ENCODE measurements at regions not wholly inside any gene's neighbourhood (a gene's known extent, or its start where the extent isn't known, plus 50 kb on each side); places are given as distances from the start of the nearest gene placed in this dataset.
"Not testable (repeated sequence)": the region's sequence is repeated elsewhere in the genome, so short reads cannot be mapped to it uniquely, and the experiment has no call there.

DNA sequence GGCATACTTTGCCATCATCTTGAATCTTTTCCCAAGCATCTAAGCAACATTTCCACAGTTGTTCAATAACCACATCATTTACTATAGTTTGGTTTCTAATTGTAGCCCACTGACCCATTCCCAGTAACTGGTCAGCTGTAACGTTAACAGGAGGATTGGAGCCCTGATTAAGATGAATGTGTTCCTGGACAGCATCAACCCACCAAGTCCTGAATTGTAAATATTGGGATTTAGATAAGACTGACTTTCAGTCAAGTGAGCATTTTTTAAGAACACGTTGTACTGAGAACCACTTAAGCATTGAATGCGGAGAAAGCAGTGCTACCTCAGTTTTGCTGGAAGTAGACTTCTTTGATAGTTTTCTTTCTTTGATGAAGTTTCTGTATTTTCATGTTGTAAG is 53.3 kb upstream of the ARL4D start:
- intact Hi-C loops (cut with micrococcal nuclease); H3K27ac Mint-ChIP-seq; H3K27me3 Mint-ChIP-seq; H3K4me3 Mint-ChIP-seq; H3K4me1 Mint-ChIP-seq (ENCODE audit: low read depth): not testable (repeated sequence)
- Mint-ChIP-seq H3K36me3 (ENCODE audit: low read depth) (peaks cover 13% of the 10 kb centered on the region), H3K9me3 (peaks cover 39% of the 10 kb centered on the region)

DNA sequence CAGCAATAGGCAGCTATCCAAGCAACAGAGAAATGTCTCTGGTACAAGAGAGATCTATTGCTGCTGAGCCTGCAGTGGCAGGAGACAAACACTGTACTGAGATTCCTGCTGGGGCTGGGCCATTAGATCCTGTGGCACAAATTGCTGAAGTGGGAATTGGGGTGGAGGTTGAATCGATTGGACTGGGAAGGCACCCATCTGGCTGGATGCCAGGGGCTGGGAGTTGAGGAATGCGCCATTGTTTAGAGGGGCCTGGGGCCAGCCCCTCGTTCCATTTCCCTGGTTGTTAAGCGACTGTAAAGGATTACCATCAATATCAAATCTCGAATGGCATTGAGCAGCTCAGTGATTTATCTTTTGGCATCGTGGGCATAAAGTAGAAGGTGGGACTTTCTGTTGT is 54.1 kb upstream of the ARL4D start:
- Mint-ChIP-seq H3K4me3 (no peak overlapping the region), H3K9me3 (peaks cover 31% of the 10 kb centered on the region), H3K27ac (no peak overlapping the region), H3K36me3 (ENCODE audit: low read depth) (peaks cover 13% of the 10 kb centered on the region), H3K4me1 (ENCODE audit: low read depth) (peaks cover 5% of the 10 kb centered on the region), H3K27me3 (peaks cover 6% of the 10 kb centered on the region)
- intact Hi-C loops (cut with micrococcal nuclease), result no loop called here

DNA sequence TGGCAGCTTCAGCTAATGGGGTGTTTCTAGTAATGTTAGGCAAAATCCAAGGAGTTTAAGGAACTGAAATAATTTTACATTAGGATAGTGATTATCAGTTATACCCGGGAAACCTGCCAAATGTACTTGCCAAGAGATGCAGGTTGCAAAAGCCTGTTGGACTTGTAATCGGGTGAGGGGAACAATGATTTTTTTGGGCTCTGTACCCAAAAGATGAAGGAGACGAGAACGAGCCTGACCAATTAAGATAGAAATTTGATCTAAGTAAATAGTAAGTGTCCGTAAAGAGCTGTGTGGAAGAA is 56.3 kb upstream of the ARL4D start:
- Mint-ChIP-seq H3K36me3 (ENCODE audit: low read depth) (peaks cover 7% of the 10 kb centered on the region), H3K27me3 (peaks cover 12% of the 10 kb centered on the region), H3K9me3 (peaks cover 10% of the 10 kb centered on the region), H3K4me3 (no peak overlapping the region), H3K27ac (no peak overlapping the region), H3K4me1 (ENCODE audit: low read depth) (peaks cover 18% of the 10 kb centered on the region)
- intact Hi-C loops (cut with micrococcal nuclease), result no loop called here

DNA sequence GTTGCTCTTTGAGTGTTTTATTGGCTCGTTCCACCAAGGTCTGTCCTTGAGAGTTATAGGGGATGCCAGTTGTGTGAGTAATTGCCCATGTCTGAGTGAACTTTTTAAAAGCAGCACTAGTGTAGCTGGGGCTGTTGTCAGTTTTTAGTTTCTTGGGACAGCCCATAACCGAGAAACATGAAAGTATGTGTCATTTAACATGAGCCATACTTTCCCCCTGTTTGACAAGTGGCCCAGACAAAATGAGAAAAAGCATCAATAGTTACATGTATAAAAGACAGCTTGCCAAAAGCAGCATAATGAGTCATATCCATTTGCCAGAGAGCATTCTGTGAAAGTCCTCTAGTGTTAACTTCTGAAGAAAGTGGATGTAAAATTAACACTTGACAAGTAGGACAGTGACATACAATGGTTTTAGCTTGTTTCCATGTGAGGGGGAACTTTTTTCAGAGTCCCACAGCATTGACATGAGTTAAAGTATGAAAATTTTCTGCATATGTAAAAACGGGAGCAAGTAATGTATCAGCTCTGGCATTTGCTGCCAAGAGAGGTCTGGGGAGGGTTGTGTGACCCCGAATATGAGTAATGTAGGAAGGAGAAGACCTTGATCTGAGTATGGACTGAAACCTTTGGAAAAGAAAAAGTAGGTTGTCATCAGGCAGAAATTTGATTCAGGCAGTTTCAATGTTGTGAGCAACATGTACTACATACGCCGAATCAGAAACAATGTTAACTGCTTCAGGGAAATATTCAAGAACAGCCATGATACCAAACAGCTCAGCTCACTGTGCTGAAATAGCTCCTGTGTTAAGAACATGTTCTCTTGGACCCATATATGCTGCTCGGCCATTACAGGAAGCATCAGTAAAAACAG is 56.8 kb upstream of the ARL4D start:
- intact Hi-C loops (cut with micrococcal nuclease), result no loop called here
- peaks cover 19% of the 10 kb centered on the region for H3K4me1 Mint-ChIP-seq (ENCODE audit: low read depth)
- H3K9me3 Mint-ChIP-seq, result peaks cover 4% of the 10 kb centered on the region
- peaks cover 12% of the 10 kb centered on the region for H3K27me3 Mint-ChIP-seq
- H3K27ac Mint-ChIP-seq, result no peak overlapping the region
- H3K4me3 Mint-ChIP-seq, result no peak overlapping the region
- peaks cover 1% of the 10 kb centered on the region for H3K36me3 Mint-ChIP-seq (ENCODE audit: low read depth)

DNA sequence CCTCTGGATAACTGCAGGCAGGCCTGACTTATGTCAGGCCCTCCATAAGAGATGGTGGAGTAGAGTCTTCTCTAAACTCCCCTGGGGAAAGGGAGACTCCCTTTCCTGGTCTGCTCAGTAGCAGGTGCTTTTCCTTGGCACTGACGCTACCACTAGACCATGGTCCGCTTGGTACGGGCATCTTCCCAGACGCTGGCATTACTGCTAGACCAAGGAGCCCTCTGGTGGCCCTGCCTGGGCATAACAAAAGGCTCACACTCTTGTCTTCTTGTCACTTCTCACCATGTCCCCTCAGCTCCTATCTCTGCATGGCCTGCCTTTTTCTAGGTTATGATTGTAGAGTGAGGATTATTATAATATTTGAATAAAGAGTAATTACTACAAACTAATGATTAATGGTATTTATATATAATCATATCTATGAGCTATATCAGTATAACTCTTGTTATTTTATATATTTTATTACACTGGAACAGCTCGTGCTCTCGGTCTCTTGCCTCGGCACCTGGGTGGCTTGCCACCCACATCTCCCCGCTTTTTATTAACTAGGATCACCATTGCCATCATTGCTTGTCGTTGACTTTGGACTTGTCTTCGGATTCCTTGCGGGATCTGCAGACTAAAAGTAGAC is 59.8 kb upstream of the ARL4D start:
- no peak overlapping the region for H3K27ac Mint-ChIP-seq
- no peak overlapping the region for H3K4me3 Mint-ChIP-seq
- intact Hi-C loops (cut with micrococcal nuclease), result no loop called here
- peaks cover 35% of the 10 kb centered on the region for H3K4me1 Mint-ChIP-seq (ENCODE audit: low read depth)
- no peaks in the 10 kb centered on the region for H3K36me3 Mint-ChIP-seq (ENCODE audit: low read depth)
- H3K27me3 Mint-ChIP-seq, result peaks cover 12% of the 10 kb centered on the region
- no peaks in the 10 kb centered on the region for H3K9me3 Mint-ChIP-seq

DNA sequence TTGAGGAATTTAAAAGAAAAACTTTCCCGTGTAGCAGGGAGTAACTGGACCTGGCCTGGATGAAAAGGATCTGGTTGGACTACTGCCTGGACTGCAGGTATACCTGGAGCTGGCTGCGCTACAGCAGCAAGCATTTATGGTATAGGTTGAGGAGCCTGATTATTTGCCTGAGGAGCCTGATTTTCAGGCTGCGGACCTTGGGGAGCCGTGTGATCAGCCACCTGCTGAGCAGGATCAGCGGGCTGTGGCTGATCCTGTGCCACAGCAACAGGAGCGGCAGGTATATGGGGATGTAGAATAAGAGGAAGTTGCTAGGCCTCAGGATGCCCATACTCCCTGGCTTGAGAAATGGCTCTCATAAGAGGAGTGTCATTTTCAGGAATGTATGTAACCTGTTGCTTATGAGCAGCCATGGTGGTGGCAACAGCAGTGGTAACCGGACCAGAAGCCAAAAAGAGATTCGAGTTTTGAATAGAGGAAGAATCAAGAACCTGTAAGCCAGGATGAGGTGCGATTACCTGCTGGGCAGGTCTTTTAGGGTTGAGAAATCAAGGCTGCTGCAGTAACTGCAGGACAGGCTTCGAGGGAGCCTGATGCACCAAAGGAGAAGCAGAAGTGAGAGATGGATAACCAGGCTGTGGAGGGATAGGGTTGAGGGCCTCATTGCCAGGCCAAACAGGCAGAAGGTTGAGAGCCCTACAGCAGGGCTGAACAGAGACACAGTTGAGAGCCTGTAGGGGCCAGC is 60.9 kb upstream of the ARL4D start:
- Mint-ChIP-seq H3K27me3 (peaks cover 12% of the 10 kb centered on the region), H3K27ac (peak overlapping the region; percentile 16), H3K9me3 (no peaks in the 10 kb centered on the region), H3K4me1 (ENCODE audit: low read depth) (peaks cover 41% of the 10 kb centered on the region), H3K4me3 (no peak overlapping the region), H3K36me3 (ENCODE audit: low read depth) (no peaks in the 10 kb centered on the region)
- intact Hi-C loops (cut with micrococcal nuclease), result no loop called here

DNA sequence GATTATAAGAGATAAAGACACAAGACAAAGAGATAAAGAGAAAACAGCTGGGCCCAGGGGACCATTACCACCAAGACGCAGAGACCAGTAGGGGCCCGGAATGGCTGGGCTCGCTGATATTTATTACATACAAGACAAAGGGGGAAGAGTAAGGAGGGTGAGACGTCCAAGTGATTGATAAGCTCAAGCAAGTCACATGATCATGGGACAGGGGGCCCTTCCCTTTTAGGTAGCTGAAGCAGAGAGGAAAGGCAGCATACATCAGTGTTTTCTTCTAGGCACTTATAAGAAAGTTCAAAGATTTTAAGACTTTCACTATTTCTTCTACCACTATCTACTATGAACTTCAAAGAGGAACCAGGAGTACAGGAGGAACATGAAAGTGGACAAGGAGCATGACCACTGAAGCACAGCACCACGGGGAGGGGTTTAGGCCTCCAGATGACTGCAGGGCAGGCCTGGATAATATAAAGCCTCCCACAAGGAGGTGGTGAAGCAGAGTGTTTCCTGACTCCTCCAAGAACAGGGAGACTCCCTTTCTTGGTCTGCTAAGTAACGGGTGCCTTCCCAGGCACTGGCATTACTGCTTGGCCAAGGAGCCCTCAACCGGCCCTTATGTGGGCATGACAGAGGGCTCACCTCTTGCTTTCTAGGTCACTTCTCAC is 63.9 kb upstream of the ARL4D start:
- intact Hi-C loops (cut with micrococcal nuclease), result no loop called here
- no peak overlapping the region for H3K4me3 Mint-ChIP-seq

DNA sequence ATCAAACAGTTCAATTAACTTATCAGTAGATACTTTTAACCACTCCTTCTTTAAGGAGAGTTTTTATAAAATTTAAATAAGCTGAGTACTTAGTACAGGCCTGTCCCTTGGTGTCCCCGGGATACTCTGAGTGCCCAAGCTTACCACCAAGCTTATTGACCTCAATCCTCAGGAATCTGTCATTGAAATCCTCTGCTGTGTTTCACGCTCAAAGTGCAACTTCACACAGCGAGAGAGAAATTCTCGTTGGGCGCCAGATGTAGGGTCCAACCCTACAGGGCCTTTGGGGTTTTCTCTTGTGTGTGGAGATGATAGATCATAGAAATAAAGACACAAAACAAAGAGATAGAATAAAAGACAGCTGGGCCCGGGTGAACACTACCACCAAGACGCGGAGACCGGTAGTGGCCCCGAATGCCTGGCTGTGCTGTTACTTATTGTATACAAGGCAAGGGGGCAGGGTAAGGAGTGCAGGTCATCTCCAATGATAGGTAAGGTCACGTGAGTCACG is 65.3 kb upstream of the ARL4D start:
- no peak overlapping the region for H3K27ac Mint-ChIP-seq
- no peaks in the 10 kb centered on the region for H3K36me3 Mint-ChIP-seq (ENCODE audit: low read depth)

More for the DNA sequence above, 63.9 kb upstream of the ARL4D start:
- Mint-ChIP-seq H3K27me3 (peaks cover 15% of the 10 kb centered on the region), H3K9me3 (no peaks in the 10 kb centered on the region), H3K27ac (peak overlapping the region; percentile 26), H3K4me1 (ENCODE audit: low read depth) (peaks cover 47% of the 10 kb centered on the region), H3K36me3 (ENCODE audit: low read depth) (no peaks in the 10 kb centered on the region)

DNA sequence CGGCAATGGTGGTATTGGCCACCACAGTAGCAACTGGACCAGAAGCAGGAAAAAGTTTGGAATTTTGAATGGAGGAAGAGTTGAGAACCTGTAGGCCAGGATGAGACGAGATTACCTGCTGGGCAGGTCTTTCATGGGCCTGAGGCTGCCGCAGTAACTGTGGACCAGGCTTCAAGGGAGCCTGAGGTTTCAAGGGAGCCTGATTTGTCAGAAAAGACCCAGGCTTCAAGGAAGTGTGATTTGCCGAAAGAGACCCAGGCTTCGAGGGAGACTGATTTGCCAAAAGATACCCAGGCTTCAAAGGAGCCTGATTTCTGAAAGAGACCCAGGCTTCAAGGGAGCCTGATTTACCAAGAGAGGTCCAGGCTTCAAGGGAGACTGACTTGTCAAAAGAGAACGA is 66.6 kb upstream of the ARL4D start:
- Mint-ChIP-seq H3K9me3 (no peaks in the 10 kb centered on the region), H3K4me1 (ENCODE audit: low read depth) (peaks cover 33% of the 10 kb centered on the region), H3K27ac (no peak overlapping the region), H3K36me3 (ENCODE audit: low read depth) (no peaks in the 10 kb centered on the region), H3K27me3 (peaks cover 20% of the 10 kb centered on the region), H3K4me3 (no peak overlapping the region)
- intact Hi-C loops (cut with micrococcal nuclease), result no loop called here

More for the DNA sequence above, 65.3 kb upstream of the ARL4D start:
- Mint-ChIP-seq H3K4me3 (no peak overlapping the region), H3K9me3 (no peaks in the 10 kb centered on the region), H3K4me1 (ENCODE audit: low read depth) (peaks cover 43% of the 10 kb centered on the region), H3K27me3 (peaks cover 15% of the 10 kb centered on the region)
- intact Hi-C loops (cut with micrococcal nuclease), result no loop called here

DNA sequence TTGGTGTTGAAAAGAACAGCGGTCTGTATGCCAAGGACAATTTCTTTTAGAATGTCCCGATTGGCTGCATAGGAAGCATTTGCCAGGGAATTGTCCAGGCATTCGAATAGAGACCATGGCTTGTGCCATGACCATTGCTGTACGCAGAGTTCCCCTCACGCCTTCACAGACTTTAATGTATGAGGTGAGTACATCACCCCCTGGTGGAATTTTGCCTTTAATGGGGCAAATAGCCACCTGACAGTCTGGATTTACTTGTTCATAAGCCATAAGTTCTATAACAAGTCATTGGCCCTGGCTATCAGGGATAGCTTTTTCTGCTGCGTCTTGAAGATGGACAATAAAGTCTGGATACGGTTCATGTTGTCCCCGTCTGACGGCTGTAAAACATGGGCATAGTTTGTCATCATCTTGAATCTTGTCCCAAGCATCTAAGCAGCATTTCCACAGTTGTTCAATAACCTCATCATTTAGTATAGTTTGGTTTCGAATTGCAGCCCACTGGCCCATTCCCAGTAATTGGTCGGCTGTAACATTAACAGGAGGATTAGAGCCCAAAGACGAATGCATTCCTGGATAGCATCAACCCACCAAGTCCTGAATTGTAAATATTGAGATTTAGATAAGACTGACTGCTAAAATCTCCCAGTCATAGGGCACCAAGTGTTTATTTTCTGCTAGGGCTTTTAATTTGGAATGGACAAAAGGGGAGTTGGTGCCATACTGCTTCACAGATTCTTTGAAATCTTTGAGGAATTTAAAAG is 67.7 kb upstream of the ARL4D start:
- H3K27ac Mint-ChIP-seq, result no peak overlapping the region
- H3K27me3 Mint-ChIP-seq, result peaks cover 21% of the 10 kb centered on the region
- H3K36me3 Mint-ChIP-seq (ENCODE audit: low read depth), result no peaks in the 10 kb centered on the region
- no peaks in the 10 kb centered on the region for H3K9me3 Mint-ChIP-seq
- intact Hi-C loops (cut with micrococcal nuclease), result no loop called here
- H3K4me3 Mint-ChIP-seq, result no peak overlapping the region
- H3K4me1 Mint-ChIP-seq (ENCODE audit: low read depth), result peaks cover 33% of the 10 kb centered on the region

DNA sequence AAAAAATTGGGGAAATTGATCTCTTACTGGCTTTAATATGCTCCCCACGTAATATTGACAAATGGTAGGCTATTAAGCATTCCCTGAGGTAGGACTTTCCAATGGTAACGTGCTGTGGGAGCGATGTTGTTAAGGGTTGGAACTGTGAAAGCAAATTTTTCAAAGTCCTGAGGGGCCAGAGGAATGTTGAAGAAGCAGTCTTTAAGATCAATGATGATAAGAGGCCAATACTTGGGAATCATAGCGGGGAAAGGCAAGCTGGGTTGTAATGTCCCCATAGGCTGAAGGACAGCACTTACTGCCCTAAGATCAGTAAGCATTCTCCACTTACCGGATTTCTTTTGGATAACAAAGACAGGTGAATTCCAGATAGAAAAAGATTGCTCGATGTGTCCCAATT is 69.6 kb upstream of the ARL4D start:
- intact Hi-C loops (cut with micrococcal nuclease), result no loop called here
- Mint-ChIP-seq H3K36me3 (ENCODE audit: low read depth) (no peaks in the 10 kb centered on the region), H3K27me3 (peaks cover 21% of the 10 kb centered on the region), H3K4me3 (no peak overlapping the region), H3K4me1 (ENCODE audit: low read depth) (peaks cover 18% of the 10 kb centered on the region), H3K9me3 (no peaks in the 10 kb centered on the region), H3K27ac (no peak overlapping the region)

DNA sequence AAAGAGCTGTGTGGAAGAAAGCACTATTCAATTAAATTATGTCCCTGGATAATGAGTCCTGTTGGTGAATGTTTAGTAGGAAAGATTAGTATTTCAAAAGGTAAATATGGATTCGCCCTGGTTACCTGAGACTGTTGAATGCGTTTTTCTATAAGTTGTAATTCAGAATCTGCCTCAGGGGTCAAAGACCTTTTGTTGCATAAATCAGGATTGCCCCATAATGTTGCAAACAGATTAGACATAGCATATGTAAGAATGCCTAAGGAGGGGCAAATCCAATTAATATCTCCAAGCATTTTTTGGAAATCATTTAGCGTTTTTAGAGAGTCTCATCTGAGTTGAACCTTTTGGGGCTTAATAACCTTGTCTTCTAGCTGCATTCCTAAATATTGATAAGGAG is 70.1 kb upstream of the ARL4D start:
- H3K4me1 Mint-ChIP-seq (ENCODE audit: low read depth), result peaks cover 13% of the 10 kb centered on the region
- H3K27me3 Mint-ChIP-seq, result peaks cover 21% of the 10 kb centered on the region
- H3K36me3 Mint-ChIP-seq (ENCODE audit: low read depth), result no peaks in the 10 kb centered on the region
- no peak overlapping the region for H3K27ac Mint-ChIP-seq
- H3K9me3 Mint-ChIP-seq, result no peaks in the 10 kb centered on the region
- no peak overlapping the region for H3K4me3 Mint-ChIP-seq
- intact Hi-C loops (cut with micrococcal nuclease), result no loop called here

DNA sequence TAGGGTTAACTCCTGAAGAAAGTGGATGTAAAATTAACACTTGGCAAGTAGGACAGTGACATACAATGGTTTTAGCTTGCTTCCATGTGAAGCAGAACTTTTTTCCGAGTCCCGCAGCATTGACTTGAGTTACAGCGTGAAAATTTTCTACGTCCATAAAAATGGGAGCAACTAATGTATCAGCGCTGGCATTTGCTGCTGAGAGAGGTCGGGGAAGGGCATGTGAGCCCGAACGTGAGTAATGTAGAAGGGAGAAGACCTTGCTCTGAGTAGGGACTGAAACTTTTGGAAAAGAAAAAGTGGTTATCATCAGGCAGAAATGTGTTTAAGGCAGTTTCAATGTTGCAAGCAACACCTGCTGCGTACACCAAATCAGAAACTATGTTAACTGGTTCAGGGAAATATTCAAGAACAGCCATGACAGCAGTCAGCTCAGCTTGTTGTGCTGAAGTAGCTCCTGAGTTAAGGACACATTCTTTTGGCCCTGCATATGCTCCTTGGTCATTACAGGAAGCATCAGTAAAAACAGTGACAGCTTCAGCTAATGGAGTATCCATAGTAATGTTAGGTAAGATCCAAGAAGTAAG is 70.9 kb upstream of the ARL4D start:
- no peaks in the 10 kb centered on the region for H3K36me3 Mint-ChIP-seq (ENCODE audit: low read depth)

More for the DNA sequence above, 70.9 kb upstream of the ARL4D start:
- intact Hi-C loops (cut with micrococcal nuclease), result no loop called here
- no peak overlapping the region for H3K4me3 Mint-ChIP-seq
- peaks cover 21% of the 10 kb centered on the region for H3K27me3 Mint-ChIP-seq
- no peak overlapping the region for H3K27ac Mint-ChIP-seq
- peaks cover 11% of the 10 kb centered on the region for H3K4me1 Mint-ChIP-seq (ENCODE audit: low read depth)
- H3K9me3 Mint-ChIP-seq, result no peaks in the 10 kb centered on the region
